GM18909 (cell line): ENCODE measurements at regions not wholly inside any gene's neighbourhood (a gene's known extent, or its start where the extent isn't known, plus 50 kb on each side); places are given as distances from the start of the nearest gene placed in this dataset.
"Not testable (repeated sequence)": the region's sequence is repeated elsewhere in the genome, so short reads cannot be mapped to it uniquely, and the experiment has no call there.

Experiments used
- ATAC-seq: cut with Tn5 transposase; IDR thresholded peaks from one replicate; pipeline ENCODE4 v1.9.1; 2021; ENCODE audit warnings: mild to moderate bottlenecking; ENCODE audit not compliant: unreplicated experiment, poor library complexity

DNA sequence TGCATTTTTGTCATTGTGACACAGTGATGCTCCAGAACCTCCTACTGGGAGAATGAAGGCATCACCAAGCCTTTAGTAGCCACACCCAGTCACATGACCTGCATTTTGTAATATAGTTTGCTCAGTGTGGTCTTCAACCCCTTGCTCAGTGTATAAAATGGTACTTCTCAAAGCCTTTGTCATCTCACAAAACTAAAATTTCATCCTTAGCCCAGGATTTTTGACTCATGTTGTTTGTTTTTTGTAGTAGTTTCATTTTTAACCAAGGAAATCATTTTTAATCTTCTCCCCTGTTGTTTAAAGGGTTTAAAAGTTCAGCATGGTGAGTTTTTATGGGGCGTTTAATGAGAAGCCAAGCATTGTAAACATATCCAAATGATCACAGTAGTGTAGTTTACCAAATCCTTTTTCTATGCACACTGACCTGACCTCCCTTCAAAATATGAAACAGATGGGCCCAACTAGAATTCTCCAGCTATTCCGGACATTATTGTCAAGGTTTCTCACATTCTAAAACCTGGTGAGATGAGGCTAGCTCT, 123.5 kb upstream of the IL12A start:
- ATAC-seq: no peak

DNA sequence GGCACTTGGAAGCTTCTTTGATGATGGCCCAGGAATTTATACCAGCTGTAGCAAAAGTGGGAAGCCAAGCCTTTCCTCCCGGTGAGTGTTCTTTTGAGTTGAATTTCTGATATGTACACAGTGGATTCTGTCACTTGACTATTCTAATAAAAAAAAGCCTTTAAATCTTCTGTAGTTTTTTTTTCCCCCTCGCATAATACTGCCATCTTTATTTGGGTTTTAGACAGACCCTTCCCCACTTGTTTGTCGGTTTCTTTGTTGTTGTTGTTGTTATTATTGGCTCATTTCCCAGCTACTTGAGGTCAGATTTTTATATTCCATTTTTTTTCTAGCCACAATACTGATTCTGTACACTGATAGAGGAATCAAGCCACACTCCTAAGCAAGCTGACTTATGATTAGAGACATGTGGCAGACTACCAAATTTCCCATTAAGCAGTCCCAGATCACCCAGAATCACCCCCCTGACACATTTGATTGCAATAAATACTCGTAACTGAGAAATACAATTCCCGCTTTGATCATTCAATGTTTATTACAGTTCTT, 122.4 kb upstream of the IL12A start:
- ATAC-seq: no peak

DNA sequence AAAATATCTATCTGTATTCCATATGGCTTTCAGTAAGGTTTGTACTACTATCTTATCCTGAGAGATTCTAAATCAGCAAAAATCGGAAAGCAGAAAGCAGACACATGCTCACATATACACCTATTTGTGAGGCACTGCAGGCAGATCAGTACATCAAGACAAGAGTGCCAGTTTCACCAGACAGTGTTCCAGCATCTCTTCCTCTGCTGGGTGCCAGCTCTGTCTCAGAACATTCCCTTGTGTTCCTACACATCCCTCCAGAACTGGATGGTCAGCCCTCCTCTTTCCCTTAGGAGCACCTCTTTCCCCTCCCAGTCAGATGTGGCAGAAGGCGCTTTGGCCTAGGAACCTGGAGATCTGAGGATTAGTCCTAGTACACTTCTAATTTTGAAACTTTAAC, 121.3 kb upstream of the IL12A start:
- ATAC-seq: no peak

DNA sequence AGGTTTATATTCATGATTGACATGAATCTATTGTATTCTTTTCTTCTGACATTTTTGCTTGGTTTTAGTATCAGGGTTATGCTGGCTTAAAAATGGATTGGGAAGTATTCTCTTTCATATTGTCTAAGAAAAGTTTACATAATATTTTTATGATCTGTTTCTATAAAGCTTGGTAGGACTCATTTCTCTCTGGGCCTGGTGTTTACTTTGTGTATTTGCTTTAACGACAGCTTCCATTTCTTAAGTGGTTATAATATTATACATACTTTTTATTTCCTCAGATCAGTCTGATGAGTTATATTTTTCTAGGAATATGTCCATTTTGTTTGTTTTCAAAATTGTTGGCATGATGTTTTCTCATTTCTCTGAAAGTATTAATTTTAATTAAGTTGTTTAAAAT, 117.9 kb upstream of the IL12A start:
- ATAC-seq: no peak

DNA sequence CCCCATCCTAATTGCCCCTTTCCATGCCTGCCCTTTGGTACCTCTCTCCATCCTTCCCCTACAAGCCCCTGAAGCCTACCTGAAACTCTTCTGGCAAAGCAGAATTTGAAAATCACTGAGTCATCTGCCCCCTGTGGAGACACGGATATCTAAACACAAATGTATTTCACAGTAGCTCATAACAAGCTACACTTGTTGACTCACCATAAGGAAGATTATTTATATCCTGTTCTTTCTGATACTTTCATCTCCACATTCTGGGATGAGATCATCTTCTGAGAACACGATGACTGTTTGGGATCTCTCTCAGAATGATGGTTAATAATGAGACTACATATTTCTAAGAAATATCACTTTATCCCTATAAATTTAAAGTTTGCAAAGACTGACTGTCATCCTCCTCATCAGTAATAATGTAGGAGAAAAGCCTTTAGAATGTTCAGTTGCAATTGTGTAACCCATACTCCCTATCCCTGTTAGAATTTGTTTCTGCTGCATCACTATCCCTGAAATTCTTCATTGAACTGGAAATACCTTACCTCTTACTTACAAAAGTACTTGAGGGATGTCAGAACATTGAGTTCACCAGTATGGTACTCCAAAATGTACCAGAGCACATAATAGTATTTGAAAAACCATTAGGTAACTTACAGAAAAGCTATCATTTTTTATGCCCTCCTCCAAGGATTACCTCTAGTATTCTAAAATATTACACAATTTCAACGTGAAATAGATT, 116.1 kb upstream of the IL12A start:
- ATAC-seq: peak; percentile 59

DNA sequence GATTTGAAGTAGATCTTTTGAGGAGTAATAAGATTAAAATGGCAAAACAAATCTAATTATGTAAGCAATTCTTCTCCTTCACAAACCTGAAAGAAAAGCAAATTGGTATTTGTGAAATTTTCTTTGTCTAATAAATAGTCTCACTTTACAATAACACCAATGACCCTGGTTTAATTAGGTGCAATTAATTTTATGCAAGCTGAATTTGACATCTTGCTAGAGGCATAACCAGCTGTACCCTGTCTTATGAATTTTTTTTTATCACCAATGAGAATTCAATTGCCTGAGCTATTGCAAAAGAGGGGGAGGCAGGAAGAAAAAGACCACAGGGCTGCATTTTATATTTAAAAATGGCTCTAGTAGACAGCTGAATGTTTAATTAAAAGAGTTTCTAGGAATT, 113.5 kb upstream of the IL12A start:
- no peak for ATAC-seq

DNA sequence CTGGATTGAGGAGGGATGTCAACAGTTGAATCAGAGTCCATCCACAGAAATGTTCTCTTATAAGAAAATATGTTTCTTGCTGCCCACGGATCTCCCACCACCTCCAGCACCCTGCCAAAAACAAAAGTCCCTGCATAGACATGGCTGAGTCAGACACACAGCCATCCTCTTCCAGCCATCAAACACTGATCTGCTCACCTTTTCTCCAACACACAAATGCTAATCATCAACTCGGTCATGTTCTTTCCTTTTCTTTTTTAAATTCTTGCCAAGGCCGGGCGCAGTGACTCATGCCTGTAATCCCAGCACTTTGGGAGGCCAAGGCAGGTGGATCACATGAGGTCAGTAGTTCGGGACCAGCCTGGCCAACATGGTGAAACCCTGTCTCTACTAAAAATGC, 110.7 kb upstream of the IL12A start:
- no peak for ATAC-seq

DNA sequence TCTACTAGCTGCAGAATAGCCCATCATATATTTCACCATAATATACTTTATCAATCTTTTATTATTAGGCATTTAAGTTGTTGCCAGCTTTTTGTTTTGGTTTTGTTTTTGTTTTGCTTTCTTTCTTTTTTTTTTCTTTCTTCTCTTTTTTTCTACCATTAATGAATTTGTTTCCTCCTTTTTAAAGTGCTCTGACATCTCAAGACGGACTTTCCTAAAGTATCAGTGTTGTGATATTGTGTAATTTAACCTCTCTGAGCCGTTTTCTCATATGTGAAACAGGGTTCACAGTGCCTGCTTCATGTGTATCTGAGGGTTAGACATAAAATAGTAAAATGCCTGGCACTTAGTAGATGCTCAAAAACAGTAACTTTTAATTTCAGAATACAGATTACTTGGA, 109.5 kb upstream of the IL12A start:
- ATAC-seq: no peak

DNA sequence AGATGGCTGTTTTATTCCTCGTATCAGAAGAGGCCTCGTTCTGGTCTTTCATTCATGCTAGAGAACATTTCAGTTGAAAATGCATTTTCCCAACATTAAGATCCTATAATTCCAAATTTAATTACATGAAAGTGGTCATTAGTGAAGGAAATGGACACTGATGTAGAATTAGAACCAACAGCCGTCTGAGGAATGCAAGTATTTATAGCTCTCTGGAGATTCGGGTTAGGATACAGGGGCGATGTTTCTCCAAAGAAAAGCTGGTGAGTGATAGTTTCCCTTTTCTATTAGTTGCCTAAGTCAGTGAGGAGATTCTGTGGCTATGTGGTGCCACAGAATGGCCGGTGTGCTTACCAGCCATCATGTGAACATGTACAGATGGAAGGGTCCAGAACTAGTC, 109.0 kb upstream of the IL12A start:
- no peak for ATAC-seq

DNA sequence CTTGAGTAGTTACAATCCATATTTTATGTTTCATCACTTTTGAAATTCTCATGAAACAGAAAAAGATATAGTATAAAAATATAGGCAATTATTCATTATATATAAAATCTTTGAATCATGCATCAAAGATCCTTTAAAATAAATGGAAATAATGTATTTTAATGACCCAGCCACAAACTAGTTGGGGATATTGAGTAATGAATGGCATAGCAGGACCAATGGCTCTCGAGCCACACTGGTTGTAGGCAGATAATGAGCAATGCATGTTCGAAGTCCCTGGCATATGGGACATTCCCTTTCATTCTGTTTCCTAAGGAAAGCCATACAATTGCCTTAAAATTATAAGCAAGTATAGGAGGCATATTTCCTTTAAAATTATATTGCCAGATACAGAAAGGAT, 107.4 kb upstream of the IL12A start:
- no peak for ATAC-seq

DNA sequence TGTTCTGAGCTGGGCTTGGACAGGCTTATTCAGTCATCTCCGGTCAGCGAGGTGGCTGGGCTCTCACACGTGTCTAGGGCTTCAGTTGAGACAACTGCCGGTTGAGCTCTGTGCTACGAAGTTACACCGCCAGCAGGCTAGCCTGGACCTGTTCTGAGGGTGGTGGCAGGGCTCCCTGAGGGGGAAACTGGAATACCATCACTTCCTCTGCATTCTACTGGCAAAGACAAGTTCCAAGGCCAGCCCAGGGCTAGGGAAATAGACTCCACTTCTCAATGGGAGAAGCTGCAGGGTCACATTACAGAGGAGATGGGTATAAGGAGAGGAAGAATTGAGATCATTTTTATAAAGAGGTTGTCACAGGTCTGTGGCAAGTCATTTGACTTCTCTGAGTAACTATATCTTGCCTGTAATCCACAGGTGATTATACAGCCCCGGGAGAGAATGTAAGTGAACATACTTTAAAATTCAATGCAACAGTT, 106.8 kb upstream of the IL12A start:
- ATAC-seq: no peak

DNA sequence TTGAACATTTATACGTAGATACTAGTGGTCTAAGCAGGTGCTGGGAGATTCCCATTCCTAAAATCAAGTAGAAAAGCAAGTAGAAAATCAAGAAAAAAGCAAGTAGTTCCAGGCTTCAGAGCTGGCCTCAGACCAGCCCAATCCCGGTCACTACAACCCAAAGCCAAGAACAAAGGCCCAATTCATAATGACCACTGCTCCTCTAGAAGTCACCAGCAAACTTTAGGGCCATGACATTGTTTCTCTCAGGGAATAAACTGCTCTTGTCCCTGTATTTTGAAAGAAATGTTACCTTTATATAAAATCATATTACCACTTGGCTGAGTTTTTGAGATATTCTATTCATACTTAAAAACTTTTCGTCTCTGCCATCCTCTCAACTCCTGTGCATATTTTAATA, 106.3 kb upstream of the IL12A start:
- no peak for ATAC-seq

DNA sequence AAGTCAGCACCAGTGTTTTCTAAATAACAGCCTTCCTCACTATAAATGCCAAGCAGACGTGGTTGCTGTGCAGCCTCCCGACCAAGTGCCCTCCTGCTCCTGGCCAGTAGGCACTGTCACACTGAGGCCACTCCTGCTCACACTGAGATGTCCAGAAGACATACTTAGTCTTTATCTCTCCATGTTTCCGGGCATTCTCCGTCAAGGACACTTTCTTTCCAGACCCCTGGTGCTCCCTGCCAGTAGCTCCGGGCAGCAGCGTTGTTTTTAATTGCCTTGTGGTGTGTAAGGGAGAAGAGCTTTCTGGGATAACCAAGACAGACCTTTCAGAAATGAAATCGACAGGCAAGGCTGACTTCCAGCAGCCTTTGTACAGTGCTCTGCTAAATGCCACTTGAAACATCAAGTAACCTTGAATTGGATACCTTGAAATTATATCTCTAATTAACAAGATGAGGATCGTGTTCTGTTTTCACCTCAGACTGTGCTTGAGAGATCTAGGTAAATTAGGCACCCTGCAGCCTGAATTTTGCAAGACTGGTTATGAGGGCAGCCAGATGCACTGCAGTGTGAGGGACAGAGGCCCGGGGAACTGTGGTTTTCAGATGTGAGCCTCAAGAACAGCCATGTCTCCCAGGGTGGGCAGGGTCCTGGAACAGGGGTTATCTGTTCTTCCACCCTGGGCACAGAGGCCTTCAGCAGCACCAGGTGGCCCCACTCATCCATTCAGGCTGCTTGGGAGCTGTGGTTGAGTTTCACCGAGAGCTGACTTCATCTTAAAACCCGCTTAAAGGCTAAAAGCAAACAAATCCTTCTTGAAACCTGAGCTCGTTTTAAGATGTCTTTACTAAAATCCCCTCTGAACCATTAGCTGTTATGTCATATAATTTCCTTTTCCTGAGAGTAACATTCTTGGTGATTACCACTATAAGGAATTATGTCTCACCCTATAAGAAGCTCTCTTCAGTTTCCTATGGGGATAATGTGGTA, 105.5 kb upstream of the IL12A start:
- ATAC-seq: no peak

DNA sequence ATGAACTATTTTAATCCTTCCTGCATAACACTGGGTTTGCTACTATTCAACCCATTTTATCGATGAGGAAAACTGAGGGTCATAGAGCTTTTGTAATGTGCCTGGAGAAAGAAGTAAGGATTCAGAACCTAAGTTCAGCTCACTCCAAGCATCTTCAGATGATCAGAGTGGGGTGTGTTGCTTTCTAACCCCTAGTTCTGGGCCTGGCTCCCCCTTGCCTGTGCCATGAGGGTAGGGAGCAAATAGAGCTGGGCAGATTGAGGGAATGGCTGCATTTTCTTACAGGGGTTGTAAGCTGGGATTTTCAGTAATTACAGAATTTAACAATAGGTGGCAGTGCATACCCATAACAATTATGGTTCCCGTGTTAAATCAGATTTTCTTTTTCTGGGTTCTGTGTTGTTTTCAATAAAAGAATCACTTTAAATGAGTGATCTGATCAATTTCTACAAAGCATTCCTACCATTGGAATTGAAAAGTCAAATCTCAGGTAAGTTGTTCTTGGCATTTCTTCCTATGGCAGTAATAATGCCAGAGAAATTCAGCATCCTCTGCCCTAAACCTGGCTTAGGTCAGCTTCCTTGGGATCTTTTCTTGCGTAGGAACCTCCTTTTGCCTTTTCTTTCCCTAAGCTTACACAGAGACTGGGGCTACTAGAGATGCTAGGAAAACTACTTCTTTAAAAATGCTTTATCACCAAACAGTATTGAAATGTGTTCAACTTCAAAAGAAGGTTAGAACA, 103.8 kb upstream of the IL12A start:
- ATAC-seq: peak; percentile 65

DNA sequence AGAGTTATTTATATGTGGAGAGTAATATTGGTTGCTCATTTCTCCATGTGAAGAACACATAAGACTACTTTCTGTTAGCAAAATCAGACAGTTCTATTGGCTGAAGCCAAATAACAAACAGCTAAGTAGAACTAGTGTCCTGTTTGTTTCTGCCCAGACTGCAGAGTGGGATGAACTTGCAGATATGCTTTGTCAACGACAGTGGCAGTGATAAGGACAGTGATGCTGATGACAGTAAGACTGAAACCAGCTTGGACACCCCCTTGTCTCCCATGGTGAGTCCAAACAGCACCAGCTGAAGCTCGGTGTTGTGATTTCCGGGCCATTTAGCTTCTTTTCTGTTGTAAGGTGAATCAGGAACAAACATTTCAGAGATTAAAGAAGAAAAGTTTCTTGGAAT, 102.6 kb upstream of the IL12A start:
- ATAC-seq: no peak

DNA sequence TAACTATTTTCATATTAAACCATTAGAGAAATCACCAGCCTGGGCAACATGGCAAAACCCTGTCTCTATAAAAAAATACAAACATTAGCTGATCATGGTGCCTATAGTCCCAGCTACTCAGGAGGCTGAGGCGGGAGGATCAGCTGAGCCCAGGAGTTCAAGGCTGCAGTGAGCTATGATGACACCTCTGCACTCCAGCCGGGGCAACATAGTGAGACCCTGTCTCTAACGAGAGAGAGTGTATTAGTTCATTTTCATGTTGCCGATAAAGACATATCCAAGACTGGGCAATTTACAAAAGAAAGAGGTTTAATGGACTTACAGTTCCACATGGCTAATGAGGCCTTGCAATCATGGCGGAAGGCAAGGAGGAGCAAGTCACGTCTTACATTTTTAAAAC, 102.1 kb upstream of the IL12A start:
- not testable (repeated sequence) for ATAC-seq

DNA sequence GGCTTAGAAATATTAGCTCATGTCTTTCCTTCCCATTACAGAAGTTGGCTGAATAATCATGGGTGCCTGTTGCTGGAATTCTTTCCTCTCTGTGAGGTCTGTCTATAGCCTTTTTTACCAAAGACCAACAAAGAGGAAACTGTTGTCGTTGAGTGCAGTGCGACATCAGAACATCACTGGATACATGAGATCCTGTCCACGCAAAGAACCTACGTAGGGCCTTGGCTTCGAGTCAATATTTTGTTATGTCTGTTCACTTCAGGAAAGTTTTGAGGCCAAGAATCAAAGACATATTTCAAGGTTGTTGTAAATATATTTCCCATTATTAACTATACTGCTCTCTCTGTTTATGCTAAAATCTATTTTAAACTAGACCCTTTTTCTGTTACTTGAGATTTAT, 101.5 kb upstream of the IL12A start:
- ATAC-seq: no peak

DNA sequence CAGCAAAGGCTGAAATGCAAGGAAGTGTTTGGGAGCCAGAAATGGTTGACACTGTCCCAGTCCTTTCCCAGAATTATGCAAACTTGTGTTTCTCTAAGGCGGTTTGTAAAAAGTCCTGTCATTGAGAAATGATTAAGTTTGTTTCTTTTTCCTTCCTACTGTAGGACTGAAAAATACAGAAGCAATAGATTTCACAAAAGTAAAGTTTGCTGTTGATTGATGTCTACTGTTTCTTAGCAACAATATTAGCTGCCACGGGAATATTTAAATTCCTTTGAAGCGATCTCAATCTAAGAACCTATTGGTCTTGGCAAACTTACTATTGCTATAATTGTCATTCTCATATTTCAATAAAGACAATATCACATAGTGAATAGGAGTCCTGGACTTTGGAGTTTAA, 100.7 kb upstream of the IL12A start:
- ATAC-seq: no peak

DNA sequence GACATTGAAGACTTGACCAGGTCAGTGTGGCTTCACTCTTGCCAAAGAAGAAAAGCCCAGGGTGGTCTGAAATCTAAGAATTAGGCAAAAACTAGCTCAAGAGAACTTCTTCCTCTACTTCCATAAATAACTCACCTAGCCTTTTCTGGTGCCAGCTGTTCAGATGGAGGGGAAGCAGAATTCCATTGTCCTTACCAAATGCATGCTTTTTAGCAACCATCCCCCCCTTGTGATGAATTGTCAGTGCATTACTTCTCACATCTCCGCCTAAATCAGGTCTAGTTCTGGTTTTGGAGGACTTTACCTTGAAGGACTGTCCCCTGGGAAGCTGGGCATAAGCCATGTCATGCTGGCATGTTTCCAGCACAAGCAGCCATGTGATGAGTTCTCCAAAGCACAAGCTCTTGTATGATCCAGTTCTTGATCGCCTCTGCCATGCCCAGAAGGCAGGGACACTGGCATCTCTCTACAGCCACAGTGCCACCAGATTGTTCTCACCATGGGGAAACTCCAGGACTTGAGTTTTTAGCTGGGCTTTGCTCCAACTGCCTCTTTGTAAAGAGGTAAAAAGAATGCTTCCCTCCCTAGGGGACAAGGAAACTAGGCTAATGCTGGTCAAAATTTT, 96.4 kb upstream of the IL12A start:
- ATAC-seq: no peak

DNA sequence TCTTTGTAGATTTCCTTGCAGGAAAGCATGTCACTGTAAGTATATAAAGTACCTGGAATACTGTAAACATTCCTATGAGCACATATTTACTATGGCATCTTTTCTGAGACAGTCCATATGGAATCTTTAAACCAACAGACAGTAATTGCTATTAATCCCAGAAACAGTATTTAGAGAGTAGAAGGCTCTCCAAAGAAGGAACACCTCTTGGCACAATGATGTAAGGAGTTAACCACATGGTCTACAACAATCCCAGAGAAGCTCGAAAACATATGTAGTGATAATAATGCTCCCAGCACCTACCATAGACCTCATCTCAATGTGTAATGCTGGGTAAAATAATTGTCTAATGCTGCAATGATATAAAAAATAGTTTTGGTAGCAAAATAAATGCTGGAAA, 95.8 kb upstream of the IL12A start:
- ATAC-seq: no peak
